ENCODE measurements at regions not wholly inside any gene's neighbourhood (a gene's known extent, or its start where the extent isn't known, plus 50 kb on each side); places are given as distances from the start of the nearest gene placed in this dataset.

DNA sequence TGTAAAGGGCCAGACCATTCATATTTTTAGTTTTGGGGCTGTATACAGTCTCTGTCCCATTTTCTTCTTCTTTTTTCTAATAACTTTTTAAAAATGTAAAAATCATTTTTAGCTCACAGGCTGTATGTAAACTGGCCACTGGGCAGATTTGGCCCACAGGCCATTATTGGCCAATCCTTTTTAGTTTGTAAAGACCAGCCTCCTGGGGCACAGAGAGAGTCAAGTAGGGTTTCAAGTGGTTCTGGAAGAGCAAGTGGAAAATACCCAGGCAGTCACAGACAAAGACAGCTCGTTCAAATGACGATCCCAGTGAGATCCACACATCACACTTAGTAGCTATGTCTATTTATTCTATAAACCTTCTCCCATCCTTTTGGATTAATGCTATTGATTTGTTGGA, 150.2 kb upstream of the ARHGAP20 start:
- Histone ChIP-seq H3K36me3 (no peaks in the 10 kb centered on the region), H3K27me3 (no peaks in the 10 kb centered on the region), H3K9me3 (no peaks in the 10 kb centered on the region), H3K4me3 (no peak overlapping the region), H3K27ac (no peak overlapping the region), H3K4me1 (peaks cover 0 to 6% of the 10 kb centered on the region in 2 donors)
- peak; percentile 67 for ATAC-seq
- TF ChIP-seq, protein P1, sequence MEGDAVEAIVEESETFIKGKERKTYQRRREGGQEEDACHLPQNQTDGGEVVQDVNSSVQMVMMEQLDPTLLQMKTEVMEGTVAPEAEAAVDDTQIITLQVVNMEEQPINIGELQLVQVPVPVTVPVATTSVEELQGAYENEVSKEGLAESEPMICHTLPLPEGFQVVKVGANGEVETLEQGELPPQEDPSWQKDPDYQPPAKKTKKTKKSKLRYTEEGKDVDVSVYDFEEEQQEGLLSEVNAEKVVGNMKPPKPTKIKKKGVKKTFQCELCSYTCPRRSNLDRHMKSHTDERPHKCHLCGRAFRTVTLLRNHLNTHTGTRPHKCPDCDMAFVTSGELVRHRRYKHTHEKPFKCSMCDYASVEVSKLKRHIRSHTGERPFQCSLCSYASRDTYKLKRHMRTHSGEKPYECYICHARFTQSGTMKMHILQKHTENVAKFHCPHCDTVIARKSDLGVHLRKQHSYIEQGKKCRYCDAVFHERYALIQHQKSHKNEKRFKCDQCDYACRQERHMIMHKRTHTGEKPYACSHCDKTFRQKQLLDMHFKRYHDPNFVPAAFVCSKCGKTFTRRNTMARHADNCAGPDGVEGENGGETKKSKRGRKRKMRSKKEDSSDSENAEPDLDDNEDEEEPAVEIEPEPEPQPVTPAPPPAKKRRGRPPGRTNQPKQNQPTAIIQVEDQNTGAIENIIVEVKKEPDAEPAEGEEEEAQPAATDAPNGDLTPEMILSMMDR (IDR thresholded peaks at IDR 0.05) = no peak
- DNase-seq = no peak
- intact Hi-C loops (cut with DNase I) = no loop called here

- H3K27ac ChIP-seq = no peak overlapping the region
- H3K36me3 ChIP-seq = no peaks in the 10 kb centered on the region
- H3K4me1 ChIP-seq = peaks cover 0 to 6% of the 10 kb centered on the region in 2 donors
- no peak for ATAC-seq
- H3K9me3 ChIP-seq = no peaks in the 10 kb centered on the region
- TF ChIP-seq, protein P1 (IDR thresholded peaks at IDR 0.05) = no peak
- H3K27me3 ChIP-seq = no peaks in the 10 kb centered on the region
- intact Hi-C loops (cut with DNase I) = no loop called here
- DNase-seq = no peak
- H3K4me3 ChIP-seq = no peak overlapping the region
Observed at GRCh38 chr11:110860461-110860860, 148.2 kb upstream of the ARHGAP20 start.

GRCh38 chr11:110859998-110860397, 147.8 kb upstream of the ARHGAP20 start:
- peaks cover 0 to 6% of the 10 kb centered on the region in 2 donors for H3K4me1 ChIP-seq

DNA sequence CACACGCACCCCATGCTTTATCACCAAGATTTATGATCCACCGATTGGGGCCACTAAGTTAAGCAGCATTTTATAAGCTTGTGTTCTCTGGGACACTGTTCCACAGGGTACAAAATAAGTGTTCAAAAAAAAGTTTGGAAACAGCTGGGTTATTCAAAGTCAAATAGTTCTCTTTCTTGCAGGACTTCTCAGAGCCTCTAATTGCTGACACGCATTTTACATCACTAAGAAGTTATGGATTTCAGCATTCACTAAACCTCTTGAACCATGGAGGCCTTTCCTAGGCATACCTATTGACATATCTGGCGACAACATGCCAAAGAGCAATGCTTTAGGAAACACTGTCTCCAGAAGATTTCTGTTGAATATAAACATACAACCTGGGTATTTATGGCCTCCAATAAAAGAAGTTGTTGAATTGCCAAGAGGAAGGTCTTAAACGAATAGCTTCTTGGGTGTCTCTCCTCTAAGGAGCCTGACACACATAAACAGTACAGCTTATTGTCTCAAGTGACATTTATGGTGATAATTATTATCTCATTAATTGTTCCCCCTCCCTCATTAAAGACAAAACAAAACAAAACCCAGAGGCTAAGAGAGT, 147.1 kb upstream of the ARHGAP20 start:
- ATAC-seq = no peak
- peaks cover 0 to 6% of the 10 kb centered on the region in 2 donors for H3K4me1 ChIP-seq
- DNase-seq = no peak
- no peaks in the 10 kb centered on the region for H3K27me3 ChIP-seq
- H3K27ac ChIP-seq = no peak overlapping the region
- TF ChIP-seq, protein P1 (IDR thresholded peaks at IDR 0.05) = no peak
- H3K36me3 ChIP-seq = no peaks in the 10 kb centered on the region
- H3K4me3 ChIP-seq = no peak overlapping the region
- intact Hi-C loops (cut with DNase I) = no loop called here
- H3K9me3 ChIP-seq = no peaks in the 10 kb centered on the region

More at GRCh38 chr11:110859998-110860397, 147.8 kb upstream of the ARHGAP20 start:
- Histone ChIP-seq H3K27ac (no peak overlapping the region), H3K36me3 (no peaks in the 10 kb centered on the region), H3K4me3 (no peak overlapping the region), H3K27me3 (no peaks in the 10 kb centered on the region), H3K9me3 (no peaks in the 10 kb centered on the region)
- intact Hi-C loops (cut with DNase I) = no loop called here
- DNase-seq (no peak), ATAC-seq (no peak)
- TF ChIP-seq, protein P1 (IDR thresholded peaks at IDR 0.05) = no peak

DNA sequence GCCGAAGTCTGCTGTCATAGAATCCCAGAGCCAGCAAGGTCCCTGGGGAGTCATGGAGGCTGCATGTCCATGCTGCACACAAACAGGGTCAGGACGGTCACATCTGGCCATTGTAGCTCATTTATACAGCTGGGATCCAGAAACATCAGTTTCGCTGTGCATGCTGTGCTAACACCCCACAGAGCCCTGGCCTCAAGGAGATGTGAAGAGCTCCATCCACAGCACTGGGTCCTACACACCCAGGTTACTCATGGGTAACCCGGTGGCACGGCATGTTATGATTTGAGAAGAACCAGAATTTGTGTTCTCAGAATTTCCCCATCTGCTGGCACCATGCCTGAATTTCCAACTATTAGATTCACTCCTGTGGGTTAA, 146.3 kb upstream of the ARHGAP20 start:
- DNase-seq = no peak
- Histone ChIP-seq H3K27me3 (no peaks in the 10 kb centered on the region), H3K9me3 (no peaks in the 10 kb centered on the region), H3K27ac (no peak overlapping the region), H3K4me3 (no peak overlapping the region), H3K4me1 (peaks cover 0 to 6% of the 10 kb centered on the region in 2 donors), H3K36me3 (no peaks in the 10 kb centered on the region)
- intact Hi-C loops (cut with DNase I) = no loop called here
- ATAC-seq = no peak
- TF ChIP-seq, protein P1 (IDR thresholded peaks at IDR 0.05) = no peak
